Sigmoid colon (tissue), 4 donors: ENCODE measurements at regions not wholly inside any gene's neighbourhood (a gene's known extent, or its start where the extent isn't known, plus 50 kb on each side); places are given as distances from the start of the nearest gene placed in this dataset.

Experiments
- EP300 ChIP-seq, 4 donors: sonication (generic); formaldehyde crosslinking; IDR thresholded peaks; one replicate each; pipeline ENCODE4 v1.6.1; 2017; ENCODE audit warnings: antibody characterized with exemption in 4 of 4
- POLR2A ChIP-seq, 2 donors: fragments of 450-650 bp; IDR thresholded peaks; one replicate each; pipeline ENCODE4 v1.6.1; 2016; ENCODE audit warnings: antibody characterized with exemption in 2 of 2, mild to moderate bottlenecking in 2 of 2, moderate library complexity in 2 of 2
- POLR2AphosphoS5 ChIP-seq, 4 donors: sonication (generic); formaldehyde crosslinking; IDR thresholded peaks; one replicate each; pipeline ENCODE4 v1.6.1; 2017; ENCODE audit warnings: antibody characterized with exemption in 4 of 4
- TF ChIP-seq, protein P1 (sequence below), 4 experiments: fragments of 450-650 bp in 3 of 4; fragments of 200-600 bp in 1 of 4; IDR thresholded peaks; one replicate each; pipeline ENCODE4 v1.5.1; 2016 to 2019; ENCODE audit warnings: antibody characterized with exemption in 4 of 4, mild to moderate bottlenecking in 3 of 4, moderate library complexity in 2 of 4

DNA sequence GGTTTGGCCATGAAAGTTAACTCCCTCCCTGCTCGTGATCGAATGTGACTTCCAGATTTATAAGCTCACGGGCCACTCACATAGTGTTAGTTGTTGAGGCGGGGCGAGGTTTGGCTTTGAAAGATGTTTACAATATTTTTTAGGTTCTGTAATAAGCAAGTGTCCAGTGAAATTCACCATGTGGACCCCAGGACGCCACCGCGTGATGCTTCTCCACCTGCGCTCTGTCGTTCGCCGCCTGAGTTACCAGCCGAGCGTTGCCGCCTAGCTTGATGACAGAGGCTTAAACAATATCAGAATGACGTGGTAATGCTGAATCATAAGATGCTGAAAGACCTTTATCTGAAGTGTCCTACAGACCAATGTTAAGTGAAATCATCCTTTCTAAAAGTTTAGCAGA, 241.0 kb downstream of the MYLK4 start:
- TF ChIP-seq, protein P1, sequence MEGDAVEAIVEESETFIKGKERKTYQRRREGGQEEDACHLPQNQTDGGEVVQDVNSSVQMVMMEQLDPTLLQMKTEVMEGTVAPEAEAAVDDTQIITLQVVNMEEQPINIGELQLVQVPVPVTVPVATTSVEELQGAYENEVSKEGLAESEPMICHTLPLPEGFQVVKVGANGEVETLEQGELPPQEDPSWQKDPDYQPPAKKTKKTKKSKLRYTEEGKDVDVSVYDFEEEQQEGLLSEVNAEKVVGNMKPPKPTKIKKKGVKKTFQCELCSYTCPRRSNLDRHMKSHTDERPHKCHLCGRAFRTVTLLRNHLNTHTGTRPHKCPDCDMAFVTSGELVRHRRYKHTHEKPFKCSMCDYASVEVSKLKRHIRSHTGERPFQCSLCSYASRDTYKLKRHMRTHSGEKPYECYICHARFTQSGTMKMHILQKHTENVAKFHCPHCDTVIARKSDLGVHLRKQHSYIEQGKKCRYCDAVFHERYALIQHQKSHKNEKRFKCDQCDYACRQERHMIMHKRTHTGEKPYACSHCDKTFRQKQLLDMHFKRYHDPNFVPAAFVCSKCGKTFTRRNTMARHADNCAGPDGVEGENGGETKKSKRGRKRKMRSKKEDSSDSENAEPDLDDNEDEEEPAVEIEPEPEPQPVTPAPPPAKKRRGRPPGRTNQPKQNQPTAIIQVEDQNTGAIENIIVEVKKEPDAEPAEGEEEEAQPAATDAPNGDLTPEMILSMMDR (IDR thresholded peaks at IDR 0.05): no peak
- TF ChIP-seq POLR2A (IDR thresholded peaks at IDR 0.05): no peak
- no peak for TF ChIP-seq POLR2AphosphoS5 (IDR thresholded peaks at IDR 0.05)
- no peak for TF ChIP-seq EP300 (IDR thresholded peaks at IDR 0.05)
